Peyer's patch (tissue), 4 donors: ENCODE measurements at regions not wholly inside any gene's neighbourhood (a gene's known extent, or its start where the extent isn't known, plus 50 kb on each side); places are given as distances from the start of the nearest gene placed in this dataset.
"Not testable (repeated sequence)": the region's sequence is repeated elsewhere in the genome, so short reads cannot be mapped to it uniquely, and the experiment has no call there.

Source experiments
- DNase-seq, 3 donors: peaks; one replicate each; pipeline ENCODE4 v3.0.0-alpha.2; 2017 to 2019
- H3K27ac ChIP-seq, 4 donors: fragments of 200-600 bp; sonication (generic); one replicate each; pipeline ENCODE4 v1.5.1; 2016 to 2019
- H3K27me3 ChIP-seq, 2 donors: fragments of 200-600 bp; sonication (generic); one replicate each; pipeline ENCODE4 v1.5.1; 2019
- H3K36me3 ChIP-seq, 3 donors: fragments of 200-600 bp; sonication (generic); one replicate each; pipeline ENCODE4 v1.5.1; 2016 to 2019
- H3K4me1 ChIP-seq, 4 donors: fragments of 200-600 bp; sonication (generic); one replicate each; pipeline ENCODE4 v1.5.1; 2016 to 2019
- H3K4me3 ChIP-seq, 4 donors: fragments of 200-600 bp; sonication (generic); 1 replicate in 3 of 4; 2 replicates in 1 of 4; pipeline ENCODE4 v1.5.1; 2016 to 2019; ENCODE audit warnings: mild to moderate bottlenecking in 1 of 4
- H3K9me3 ChIP-seq, 4 donors: fragments of 200-600 bp; sonication (generic); one replicate each; pipeline ENCODE4 v1.5.1; 2016 to 2019; ENCODE audit warnings: mild to moderate bottlenecking in 1 of 4
- CTCF ChIP-seq, 6 experiments: fragments of 450-650 bp in 4 of 6; fragments of 200-600 bp in 2 of 6; sonication (generic) in 1 of 6; IDR thresholded peaks; one replicate each; pipeline ENCODE4 v1.5.1; 2017 to 2019; ENCODE audit warnings: antibody characterized with exemption in 6 of 6, mild to moderate bottlenecking in 3 of 6, moderate library complexity in 1 of 6
- POLR2A ChIP-seq, 2 donors: fragments of 450-650 bp; IDR thresholded peaks; one replicate each; pipeline ENCODE4 v1.5.1; 2017; ENCODE audit warnings: antibody characterized with exemption in 2 of 2, mild to moderate bottlenecking in 2 of 2, moderate library complexity in 2 of 2

- Histone ChIP-seq H3K4me3 (no peak overlapping the region), H3K36me3 (no peaks in the 10 kb centered on the region), H3K9me3 (no peaks in the 10 kb centered on the region), H3K4me1 (no peaks in the 10 kb centered on the region), H3K27me3 (no peaks in the 10 kb centered on the region), H3K27ac (no peak overlapping the region)
- no peak for DNase-seq
- TF ChIP-seq POLR2A (IDR thresholded peaks at IDR 0.05) (no peak), CTCF (IDR thresholded peaks at IDR 0.05) (no peak)
Observed at GRCh38 chr19:31882709-31883108, 462.7 kb upstream of the ZNF507 start.

GRCh38 chr19:31883296-31883990 is 462.0 kb upstream of the ZNF507 start:
- no peaks in the 10 kb centered on the region for H3K27me3 ChIP-seq
- H3K36me3 ChIP-seq: no peaks in the 10 kb centered on the region
- H3K27ac ChIP-seq: no peak overlapping the region
- no peaks in the 10 kb centered on the region for H3K9me3 ChIP-seq
- H3K4me1 ChIP-seq: no peaks in the 10 kb centered on the region
- TF ChIP-seq CTCF (IDR thresholded peaks at IDR 0.05) (no peak), POLR2A (IDR thresholded peaks at IDR 0.05) (no peak)
- no peak for DNase-seq
- no peak overlapping the region for H3K4me3 ChIP-seq

- TF ChIP-seq CTCF (IDR thresholded peaks at IDR 0.05) (no peak), POLR2A (IDR thresholded peaks at IDR 0.05) (no peak)
- H3K36me3 ChIP-seq: no peaks in the 10 kb centered on the region
- H3K27me3 ChIP-seq: no peaks in the 10 kb centered on the region
- H3K4me3 ChIP-seq: no peak overlapping the region
- H3K9me3 ChIP-seq: no peaks in the 10 kb centered on the region
- DNase-seq: no peak
- no peak overlapping the region for H3K27ac ChIP-seq
- H3K4me1 ChIP-seq: no peaks in the 10 kb centered on the region
Observed at GRCh38 chr19:31885280-31885853, 460.0 kb upstream of the ZNF507 start.

GRCh38 chr19:31890230-31890629 is 455.2 kb upstream of the ZNF507 start:
- Histone ChIP-seq H3K9me3 (no peaks in the 10 kb centered on the region), H3K27me3 (no peaks in the 10 kb centered on the region), H3K36me3 (no peaks in the 10 kb centered on the region), H3K4me3 (no peak overlapping the region), H3K27ac (no peak overlapping the region), H3K4me1 (no peaks in the 10 kb centered on the region)
- TF ChIP-seq POLR2A (IDR thresholded peaks at IDR 0.05) (no peak), CTCF (IDR thresholded peaks at IDR 0.05) (no peak)
- DNase-seq: no peak

- H3K36me3 ChIP-seq: no peaks in the 10 kb centered on the region
- DNase-seq: no peak
- no peaks in the 10 kb centered on the region for H3K4me1 ChIP-seq
- no peaks in the 10 kb centered on the region for H3K27me3 ChIP-seq
- H3K27ac ChIP-seq: no peak overlapping the region
- no peak overlapping the region for H3K4me3 ChIP-seq
- no peaks in the 10 kb centered on the region for H3K9me3 ChIP-seq
- TF ChIP-seq CTCF (IDR thresholded peaks at IDR 0.05): no peak
- TF ChIP-seq POLR2A (IDR thresholded peaks at IDR 0.05): no peak
Observed at GRCh38 chr19:31892060-31892459, 453.4 kb upstream of the ZNF507 start.

- H3K27ac ChIP-seq, DNase-seq, H3K27me3 ChIP-seq, H3K4me3 ChIP-seq, H3K9me3 ChIP-seq, H3K4me1 ChIP-seq, H3K36me3 ChIP-seq: not testable (repeated sequence)
Observed at GRCh38 chr19:31893491-31893890, 451.9 kb upstream of the ZNF507 start.
